HG03064 (cell line): ENCODE measurements at regions not wholly inside any gene's neighbourhood (a gene's known extent, or its start where the extent isn't known, plus 50 kb on each side); places are given as distances from the start of the nearest gene placed in this dataset.

Experiments used
- ATAC-seq: cut with Tn5 transposase; IDR thresholded peaks from one replicate; pipeline ENCODE4 v1.9.1; 2021; ENCODE audit warnings: low read depth; ENCODE audit not compliant: unreplicated experiment

GRCh38 chr1:87165177-87165576 is 163.5 kb upstream of the LMO4 start:
- no peak for ATAC-seq

- no peak for ATAC-seq
Measured at GRCh38 chr1:87167157-87167789, 161.4 kb upstream of the LMO4 start.

- no peak for ATAC-seq
Measured at GRCh38 chr1:87167848-87168525, 160.7 kb upstream of the LMO4 start.

GRCh38 chr1:87169263-87169910 is 159.3 kb upstream of the LMO4 start:
- no peak for ATAC-seq

- no peak for ATAC-seq
Measured at GRCh38 chr1:87170157-87170556, 158.5 kb upstream of the LMO4 start.

GRCh38 chr1:87170931-87171598 is 157.6 kb upstream of the LMO4 start:
- no peak for ATAC-seq

GRCh38 chr1:87173231-87173630 is 155.4 kb upstream of the LMO4 start:
- ATAC-seq = no peak

- ATAC-seq = no peak
Measured at GRCh38 chr1:87174724-87175245, 153.9 kb upstream of the LMO4 start.

- no peak for ATAC-seq
Measured at GRCh38 chr1:87176087-87176486, 152.6 kb upstream of the LMO4 start.

GRCh38 chr1:87176514-87176913 is 152.2 kb upstream of the LMO4 start:
- no peak for ATAC-seq

- no peak for ATAC-seq
Measured at GRCh38 chr1:87178441-87178840, 150.2 kb upstream of the LMO4 start.

GRCh38 chr1:87179076-87179810 is 149.4 kb upstream of the LMO4 start:
- ATAC-seq = no peak

GRCh38 chr1:87179851-87180519 is 148.7 kb upstream of the LMO4 start:
- no peak for ATAC-seq

- no peak for ATAC-seq
Measured at GRCh38 chr1:87180682-87181081, 148.0 kb upstream of the LMO4 start.

- no peak for ATAC-seq
Measured at GRCh38 chr1:87182611-87183010, 146.1 kb upstream of the LMO4 start.

GRCh38 chr1:87185077-87185476 is 143.6 kb upstream of the LMO4 start:
- no peak for ATAC-seq

GRCh38 chr1:87186346-87186745 is 142.3 kb upstream of the LMO4 start:
- no peak for ATAC-seq

GRCh38 chr1:87188640-87189039 is 140.0 kb upstream of the LMO4 start:
- ATAC-seq = no peak

GRCh38 chr1:87190402-87190801 is 138.3 kb upstream of the LMO4 start:
- no peak for ATAC-seq

- no peak for ATAC-seq
Measured at GRCh38 chr1:87191646-87192045, 137.0 kb upstream of the LMO4 start.
